GM12865 (cell line): ENCODE measurements at regions not wholly inside any gene's neighbourhood (a gene's known extent, or its start where the extent isn't known, plus 50 kb on each side); places are given as distances from the start of the nearest gene placed in this dataset.

Experiments
- DNase-seq: peaks from one replicate; pipeline ENCODE4 v3.0.0; 2010; ENCODE audit warnings: low read depth
- H3K4me3 ChIP-seq: 2 replicates; pipeline ENCODE4 v1.5.1; 2011; ENCODE audit warnings: mild to moderate bottlenecking, low read depth, low read length, control low read depth
- TF ChIP-seq, protein P1 (sequence below): IDR thresholded peaks from 2 replicates; pipeline ENCODE4 v1.5.1; 2011; ENCODE audit warnings: low read length, control low read depth, low read depth, inconsistent platforms; ENCODE audit not compliant: insufficient read depth; ENCODE audit errors: missing control alignments

- H3K4me3 ChIP-seq = no peak overlapping the region
- TF ChIP-seq, protein P1, sequence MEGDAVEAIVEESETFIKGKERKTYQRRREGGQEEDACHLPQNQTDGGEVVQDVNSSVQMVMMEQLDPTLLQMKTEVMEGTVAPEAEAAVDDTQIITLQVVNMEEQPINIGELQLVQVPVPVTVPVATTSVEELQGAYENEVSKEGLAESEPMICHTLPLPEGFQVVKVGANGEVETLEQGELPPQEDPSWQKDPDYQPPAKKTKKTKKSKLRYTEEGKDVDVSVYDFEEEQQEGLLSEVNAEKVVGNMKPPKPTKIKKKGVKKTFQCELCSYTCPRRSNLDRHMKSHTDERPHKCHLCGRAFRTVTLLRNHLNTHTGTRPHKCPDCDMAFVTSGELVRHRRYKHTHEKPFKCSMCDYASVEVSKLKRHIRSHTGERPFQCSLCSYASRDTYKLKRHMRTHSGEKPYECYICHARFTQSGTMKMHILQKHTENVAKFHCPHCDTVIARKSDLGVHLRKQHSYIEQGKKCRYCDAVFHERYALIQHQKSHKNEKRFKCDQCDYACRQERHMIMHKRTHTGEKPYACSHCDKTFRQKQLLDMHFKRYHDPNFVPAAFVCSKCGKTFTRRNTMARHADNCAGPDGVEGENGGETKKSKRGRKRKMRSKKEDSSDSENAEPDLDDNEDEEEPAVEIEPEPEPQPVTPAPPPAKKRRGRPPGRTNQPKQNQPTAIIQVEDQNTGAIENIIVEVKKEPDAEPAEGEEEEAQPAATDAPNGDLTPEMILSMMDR = no peak
- no peak for DNase-seq
Observed at GRCh38 chr7:108824840-108825580, 255.3 kb downstream of the DNAJB9 start.

GRCh38 chr7:108825581-108825909, 255.9 kb downstream of the DNAJB9 start:
- TF ChIP-seq, protein P1 = no peak
- no peak for DNase-seq
- no peak overlapping the region for H3K4me3 ChIP-seq

DNA sequence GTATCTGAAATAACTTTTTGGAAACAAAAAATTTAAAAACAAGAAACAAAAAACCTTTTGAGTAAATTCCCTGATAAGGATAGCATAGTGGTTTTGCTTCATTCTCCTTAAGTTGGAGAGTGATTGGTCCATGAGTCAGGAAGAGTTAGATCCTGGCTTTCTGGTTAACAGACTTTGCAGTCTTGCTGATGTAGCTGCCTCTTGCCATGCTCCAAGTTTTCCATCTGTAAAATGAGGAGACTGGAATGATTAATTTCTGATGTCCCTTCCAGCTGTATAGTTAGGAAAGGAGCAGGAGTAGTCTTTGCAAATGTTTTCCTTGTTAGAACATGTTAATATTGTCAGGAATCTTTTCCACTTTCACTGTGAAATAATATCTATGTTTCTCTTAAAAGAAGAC, 266.6 kb downstream of the DNAJB9 start:
- TF ChIP-seq, protein P1 = no peak
- no peak for DNase-seq
- H3K4me3 ChIP-seq = no peak overlapping the region

DNA sequence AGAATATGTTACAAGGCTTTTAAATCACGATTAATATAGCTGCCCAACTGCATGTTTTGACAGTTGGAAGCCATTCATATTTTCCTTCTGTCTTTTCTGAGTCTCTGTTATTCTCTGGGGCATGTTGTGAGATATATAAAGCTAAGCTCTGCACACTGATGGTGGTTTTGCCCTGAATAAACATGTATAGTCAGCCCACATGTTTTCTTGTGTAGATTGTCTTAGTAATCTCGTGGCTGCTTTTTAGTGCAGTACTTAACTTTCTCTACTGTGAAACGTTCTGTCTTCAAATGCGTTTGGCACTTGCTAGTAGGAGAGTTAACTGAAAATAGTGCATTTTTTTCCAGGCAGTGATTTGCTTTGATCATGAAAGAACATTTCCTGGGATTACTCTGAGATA, 268.5 kb downstream of the DNAJB9 start:
- H3K4me3 ChIP-seq = no peak overlapping the region
- TF ChIP-seq, protein P1 = no peak
- no peak for DNase-seq

DNA sequence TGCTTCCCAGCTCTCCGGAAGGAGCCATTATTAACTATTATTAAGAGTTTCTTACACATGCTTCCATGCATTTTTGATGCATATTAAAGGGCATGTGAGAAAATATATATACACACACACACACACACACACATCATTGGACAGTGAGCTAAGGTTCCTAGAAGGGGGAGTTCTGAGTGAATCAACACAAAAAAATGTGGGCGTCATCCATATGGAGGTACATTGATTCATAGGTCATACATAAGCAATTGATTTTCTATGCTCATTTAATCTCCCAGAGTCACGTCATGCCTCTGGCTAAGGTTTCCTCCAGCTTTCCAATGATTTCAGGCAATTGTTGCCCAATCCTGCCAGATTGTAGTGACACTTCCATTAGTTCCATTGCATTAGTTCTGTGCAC, 269.4 kb downstream of the DNAJB9 start:
- no peak overlapping the region for H3K4me3 ChIP-seq
- no peak for DNase-seq
- TF ChIP-seq, protein P1 = no peak

DNA sequence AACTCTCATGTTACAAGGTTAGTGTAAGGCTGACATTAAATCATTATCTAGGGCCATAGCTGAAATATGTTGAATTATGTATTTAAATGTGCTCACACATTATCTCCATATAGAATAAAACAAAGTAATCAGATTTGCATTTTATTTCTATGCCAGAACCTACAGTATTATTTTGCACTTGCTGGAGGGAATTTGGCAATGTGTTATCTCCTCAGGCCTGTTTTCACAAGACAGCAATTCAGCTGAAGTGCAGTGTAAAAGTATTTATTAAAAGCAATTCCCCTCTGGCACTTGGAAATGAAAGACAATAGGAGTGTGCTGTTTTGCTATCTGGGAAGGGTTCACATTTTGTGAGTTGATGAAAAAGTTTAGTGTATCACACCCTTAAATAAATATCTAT, 276.3 kb downstream of the DNAJB9 start:
- no peak for DNase-seq
- no peak overlapping the region for H3K4me3 ChIP-seq
- TF ChIP-seq, protein P1 = no peak

GRCh38 chr7:108846471-108846870, 276.8 kb downstream of the DNAJB9 start:
- TF ChIP-seq, protein P1 = no peak
- no peak overlapping the region for H3K4me3 ChIP-seq
- no peak for DNase-seq
